Prostate gland (tissue), 2 donors: ENCODE measurements at regions not wholly inside any gene's neighbourhood (a gene's known extent, or its start where the extent isn't known, plus 50 kb on each side); places are given as distances from the start of the nearest gene placed in this dataset.

Experiments
- DNase-seq: peaks from one replicate; pipeline ENCODE4 v3.0.0-alpha.2; 2019; ENCODE audit warnings: low spot score
- H3K27ac ChIP-seq, 2 donors: fragments of 200-600 bp; sonication (generic); 2 replicates each; pipeline ENCODE4 v1.5.1; 2017 to 2019
- H3K27me3 ChIP-seq: fragments of 200-600 bp; sonication (generic); replicated peaks from 2 replicates; pipeline ENCODE4 v1.5.1; 2019; ENCODE audit not compliant: insufficient read depth
- H3K36me3 ChIP-seq, 2 donors: fragments of 200-600 bp; sonication (generic); 1 replicate in 1 of 2; 2 replicates in 1 of 2; pipeline versions ENCODE4 v1.5.1 to v1.8.1; 2017 to 2019
- H3K4me1 ChIP-seq: fragments of 200-600 bp; sonication (generic); replicated peaks from 2 replicates; pipeline ENCODE4 v1.5.1; 2019
- H3K4me3 ChIP-seq, 2 donors: fragments of 200-600 bp; sonication (generic); 2 replicates each; pipeline ENCODE4 v1.5.1; 2017 to 2019
- H3K9me3 ChIP-seq: fragments of 200-600 bp; sonication (generic); 2 replicates; pipeline ENCODE4 v1.5.1; 2017
- POLR2A ChIP-seq: fragments of 450-650 bp; IDR thresholded peaks from one replicate; pipeline ENCODE4 v1.6.1; 2016; ENCODE audit warnings: antibody characterized with exemption, mild to moderate bottlenecking
- POLR2AphosphoS5 ChIP-seq: sonication (generic); formaldehyde crosslinking; IDR thresholded peaks from one replicate; pipeline ENCODE4 v1.6.1; 2017; ENCODE audit warnings: antibody characterized with exemption
- WGBS: methylation state at CpG from one replicate; pipeline ENCODE4 v1.1.5; 2018; 5-methylcytosine and 5-hydroxymethylcytosine counted together
- intact Hi-C: fragments of 100-400 bp; cut with DNase I; formaldehyde crosslinking; loops from one replicate; pipeline ENCODE4 v1.14.2; 2022
- TF ChIP-seq, protein P1 (sequence below), 4 experiments: fragments of 200-600 bp in 2 of 4; fragments of 450-650 bp in 2 of 4; sonication (generic) in 2 of 4; IDR thresholded peaks; 1 replicate in 3 of 4; 2 replicates in 1 of 4; pipeline ENCODE4 v1.5.1; 2016 to 2019; ENCODE audit warnings: antibody characterized with exemption in 4 of 4, mild to moderate bottlenecking in 2 of 4, moderate library complexity in 2 of 4

DNA sequence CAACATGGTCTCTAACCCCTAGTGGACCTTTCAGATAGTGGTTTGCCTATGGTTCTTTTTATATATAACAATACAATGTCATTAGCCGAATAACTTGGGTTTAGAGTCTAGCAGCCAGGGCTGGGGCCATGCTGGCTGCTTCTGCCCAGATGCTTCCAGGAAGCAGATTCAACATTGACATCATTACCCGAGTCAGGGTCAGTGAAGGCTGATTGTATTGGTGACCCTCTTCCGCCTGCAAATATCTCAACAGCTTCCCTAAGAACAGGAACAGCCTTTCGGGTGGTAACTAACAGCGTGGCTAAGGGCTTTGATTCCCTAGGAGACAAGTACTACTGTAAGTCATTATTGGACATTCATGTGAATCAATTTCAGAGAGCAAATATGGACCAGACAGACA, 476.4 kb downstream of the UQCRFS1 start:
- intact Hi-C loops: loop anchor here (2.0 to 10.0 kb wide), 2 partner anchors 142 to 788 kb away; partner anchors contain the start of gene VSTM2B
- TF ChIP-seq, protein P1, sequence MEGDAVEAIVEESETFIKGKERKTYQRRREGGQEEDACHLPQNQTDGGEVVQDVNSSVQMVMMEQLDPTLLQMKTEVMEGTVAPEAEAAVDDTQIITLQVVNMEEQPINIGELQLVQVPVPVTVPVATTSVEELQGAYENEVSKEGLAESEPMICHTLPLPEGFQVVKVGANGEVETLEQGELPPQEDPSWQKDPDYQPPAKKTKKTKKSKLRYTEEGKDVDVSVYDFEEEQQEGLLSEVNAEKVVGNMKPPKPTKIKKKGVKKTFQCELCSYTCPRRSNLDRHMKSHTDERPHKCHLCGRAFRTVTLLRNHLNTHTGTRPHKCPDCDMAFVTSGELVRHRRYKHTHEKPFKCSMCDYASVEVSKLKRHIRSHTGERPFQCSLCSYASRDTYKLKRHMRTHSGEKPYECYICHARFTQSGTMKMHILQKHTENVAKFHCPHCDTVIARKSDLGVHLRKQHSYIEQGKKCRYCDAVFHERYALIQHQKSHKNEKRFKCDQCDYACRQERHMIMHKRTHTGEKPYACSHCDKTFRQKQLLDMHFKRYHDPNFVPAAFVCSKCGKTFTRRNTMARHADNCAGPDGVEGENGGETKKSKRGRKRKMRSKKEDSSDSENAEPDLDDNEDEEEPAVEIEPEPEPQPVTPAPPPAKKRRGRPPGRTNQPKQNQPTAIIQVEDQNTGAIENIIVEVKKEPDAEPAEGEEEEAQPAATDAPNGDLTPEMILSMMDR (IDR thresholded peaks at IDR 0.05): no peak
- TF ChIP-seq POLR2A: no peak
- no peak for TF ChIP-seq POLR2AphosphoS5
- Histone ChIP-seq H3K4me3 (no peak overlapping the region), H3K27ac (no peak overlapping the region), H3K27me3 (no peaks in the 10 kb centered on the region), H3K9me3 (no peaks in the 10 kb centered on the region), H3K36me3 (no peaks in the 10 kb centered on the region), H3K4me1 (no peaks in the 10 kb centered on the region)
- WGBS: 87% methylated on average over 5 of the region's 5 CpGs
- no peak for DNase-seq

DNA sequence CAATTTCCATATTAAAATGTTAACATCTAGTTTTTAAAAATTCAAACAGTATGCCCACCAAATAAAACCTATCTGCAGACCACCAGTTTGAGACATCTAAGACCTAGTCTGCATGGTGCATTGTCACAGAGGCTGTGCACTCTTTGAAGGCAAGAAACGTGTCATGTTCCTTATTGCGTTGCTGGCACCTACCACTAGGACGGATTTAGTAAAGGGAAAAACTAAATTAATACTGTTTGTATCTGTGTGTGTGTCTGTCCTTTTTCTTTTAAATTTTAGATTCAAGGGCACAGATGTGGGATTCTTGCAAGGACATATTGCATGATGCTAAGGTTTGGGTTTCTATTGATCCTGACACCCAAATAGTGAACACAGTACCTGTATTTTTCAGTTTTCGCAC, 481.4 kb downstream of the UQCRFS1 start:
- Histone ChIP-seq H3K27me3 (peaks cover 10% of the 10 kb centered on the region), H3K27ac (no peak overlapping the region), H3K4me1 (no peaks in the 10 kb centered on the region), H3K4me3 (no peak overlapping the region), H3K9me3 (no peaks in the 10 kb centered on the region), H3K36me3 (no peaks in the 10 kb centered on the region)
- intact Hi-C loops: loop anchor here (10.0 kb wide), 1 partner anchor 793 kb away; the partner anchor contains the start of gene VSTM2B
- TF ChIP-seq POLR2AphosphoS5: no peak
- TF ChIP-seq POLR2A: no peak
- TF ChIP-seq, protein P1 (IDR thresholded peaks at IDR 0.05): no peak
- WGBS: 68% methylated on average over 4 of the region's 4 CpGs
- DNase-seq: no peak

DNA sequence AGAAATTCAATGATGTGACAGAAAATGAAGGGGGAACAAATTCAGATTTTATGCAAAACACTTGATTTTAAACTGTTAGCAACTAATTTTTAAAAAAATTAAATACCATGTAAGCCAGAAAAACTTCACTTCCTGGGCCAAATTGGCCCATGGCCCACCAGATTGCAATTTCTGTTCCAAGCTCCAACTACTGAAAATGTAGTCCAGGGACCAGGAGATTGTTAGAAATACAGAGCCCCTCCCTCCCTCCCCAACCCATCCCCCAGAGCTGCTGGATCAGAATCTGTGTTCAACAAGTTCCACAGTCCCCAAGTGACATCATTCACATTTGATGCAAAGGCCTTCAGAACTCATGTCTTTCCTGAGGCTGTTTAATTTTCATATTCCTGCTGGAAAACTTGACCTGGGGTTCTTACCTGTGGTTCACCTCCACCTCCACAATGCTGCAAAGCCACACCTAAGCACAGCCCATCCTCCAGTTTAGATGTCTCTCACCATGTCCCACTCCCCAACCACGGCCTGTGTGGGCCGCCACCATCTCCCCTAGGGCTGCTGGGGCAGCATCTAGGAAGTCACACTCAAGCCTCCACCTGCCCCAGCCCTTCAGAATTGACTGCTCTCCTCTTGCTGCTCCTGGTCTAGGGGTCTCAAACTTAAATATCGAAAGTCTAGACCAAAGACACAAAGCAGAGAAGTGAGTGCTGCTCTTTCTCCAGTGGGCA, 482.0 kb downstream of the UQCRFS1 start:
- intact Hi-C loops: loop anchor here (10.0 kb wide), 1 partner anchor 794 kb away; the partner anchor contains the start of gene VSTM2B
- no peak for DNase-seq
- H3K27ac ChIP-seq: no peak overlapping the region
- TF ChIP-seq POLR2AphosphoS5: no peak
- TF ChIP-seq POLR2A: no peak
- TF ChIP-seq, protein P1 (IDR thresholded peaks at IDR 0.05): no peak
- 80% methylated on average over 3 of the region's 3 CpGs for WGBS
- H3K27me3 ChIP-seq: peaks cover 10% of the 10 kb centered on the region
- H3K36me3 ChIP-seq: no peaks in the 10 kb centered on the region
- H3K9me3 ChIP-seq: no peaks in the 10 kb centered on the region
- no peaks in the 10 kb centered on the region for H3K4me1 ChIP-seq
- no peak overlapping the region for H3K4me3 ChIP-seq

DNA sequence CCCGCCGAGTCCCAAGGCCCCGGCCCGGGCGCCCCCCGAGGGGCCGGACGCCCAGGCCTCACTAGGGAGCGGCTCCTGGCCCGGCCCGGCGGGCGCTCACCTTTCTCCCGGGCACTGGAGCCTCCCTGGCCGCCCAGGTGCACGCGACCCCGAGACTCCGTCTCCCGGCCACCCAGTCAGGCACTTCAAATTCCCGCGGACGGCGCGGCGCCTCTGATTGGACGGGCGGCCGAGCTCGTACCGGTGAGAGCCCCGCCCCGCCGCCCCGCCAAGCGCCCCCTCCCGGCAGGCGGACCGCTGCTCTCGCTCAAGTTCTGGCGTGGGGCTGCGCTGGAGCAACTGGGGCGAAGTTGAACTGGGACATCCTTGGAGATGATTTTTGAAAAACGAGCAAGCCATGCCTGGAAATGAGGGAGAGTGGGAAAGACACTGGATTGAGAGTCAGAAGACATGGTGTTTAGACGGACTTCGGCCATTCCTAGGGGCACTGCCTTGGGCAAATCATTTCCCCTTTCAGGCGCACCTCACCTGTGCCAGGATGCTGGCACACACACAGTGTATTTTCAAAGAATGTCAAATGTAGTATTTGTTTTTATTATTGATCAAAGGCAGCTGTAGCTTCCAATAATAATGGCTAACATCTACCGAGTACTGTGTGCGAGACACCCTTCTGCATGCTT, 485.3 kb downstream of the UQCRFS1 start:
- Histone ChIP-seq H3K4me1 (no peaks in the 10 kb centered on the region), H3K9me3 (no peaks in the 10 kb centered on the region), H3K4me3 (no peak overlapping the region), H3K36me3 (no peaks in the 10 kb centered on the region), H3K27ac (no peak overlapping the region), H3K27me3 (peaks cover 10% of the 10 kb centered on the region)
- DNase-seq: no peak
- TF ChIP-seq, protein P1 (IDR thresholded peaks at IDR 0.05): no peak
- TF ChIP-seq POLR2A (no peak), POLR2AphosphoS5 (no peak)
- WGBS: 11% methylated on average over 49 of the region's 49 CpGs
- intact Hi-C loops: no loop called here
